ENCODE measurements at regions not wholly inside any gene's neighbourhood (a gene's known extent, or its start where the extent isn't known, plus 50 kb on each side); places are given as distances from the start of the nearest gene placed in this dataset.

DNA sequence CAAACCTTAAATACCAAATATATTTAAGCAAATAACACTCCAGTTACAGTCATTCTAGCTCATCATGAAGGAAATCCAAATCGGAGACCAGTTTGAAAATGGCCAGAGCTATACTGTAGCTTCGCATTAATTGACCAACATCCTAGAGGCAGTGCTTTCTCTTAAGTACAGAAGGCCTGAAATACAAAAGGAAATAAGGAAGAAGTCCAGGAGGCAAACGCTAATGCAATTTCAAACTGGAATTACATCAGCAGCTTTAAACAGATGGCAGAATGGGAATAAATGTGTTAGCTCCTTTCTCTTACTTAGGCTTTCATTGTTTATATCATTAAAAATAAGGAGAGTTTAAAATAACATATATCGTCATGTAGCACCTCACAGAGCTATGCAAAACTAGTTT lies 197.0 kb downstream of the SEC61B start:
- TF ChIP-seq, protein P1, sequence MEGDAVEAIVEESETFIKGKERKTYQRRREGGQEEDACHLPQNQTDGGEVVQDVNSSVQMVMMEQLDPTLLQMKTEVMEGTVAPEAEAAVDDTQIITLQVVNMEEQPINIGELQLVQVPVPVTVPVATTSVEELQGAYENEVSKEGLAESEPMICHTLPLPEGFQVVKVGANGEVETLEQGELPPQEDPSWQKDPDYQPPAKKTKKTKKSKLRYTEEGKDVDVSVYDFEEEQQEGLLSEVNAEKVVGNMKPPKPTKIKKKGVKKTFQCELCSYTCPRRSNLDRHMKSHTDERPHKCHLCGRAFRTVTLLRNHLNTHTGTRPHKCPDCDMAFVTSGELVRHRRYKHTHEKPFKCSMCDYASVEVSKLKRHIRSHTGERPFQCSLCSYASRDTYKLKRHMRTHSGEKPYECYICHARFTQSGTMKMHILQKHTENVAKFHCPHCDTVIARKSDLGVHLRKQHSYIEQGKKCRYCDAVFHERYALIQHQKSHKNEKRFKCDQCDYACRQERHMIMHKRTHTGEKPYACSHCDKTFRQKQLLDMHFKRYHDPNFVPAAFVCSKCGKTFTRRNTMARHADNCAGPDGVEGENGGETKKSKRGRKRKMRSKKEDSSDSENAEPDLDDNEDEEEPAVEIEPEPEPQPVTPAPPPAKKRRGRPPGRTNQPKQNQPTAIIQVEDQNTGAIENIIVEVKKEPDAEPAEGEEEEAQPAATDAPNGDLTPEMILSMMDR (IDR thresholded peaks at IDR 0.05; ENCODE audit: low read depth, low read length, poor library complexity, severe bottlenecking) = no peak
- TF ChIP-seq EZH2phosphoT487 (IDR thresholded peaks at IDR 0.05; ENCODE audit: borderline replicate concordance, low read length) = no peak

All from DOHH2 (cell line).